Right cardiac atrium (tissue), 5 donors: ENCODE measurements at regions not wholly inside any gene's neighbourhood (a gene's known extent, or its start where the extent isn't known, plus 50 kb on each side); places are given as distances from the start of the nearest gene placed in this dataset.

Source experiments
- ATAC-seq, 2 donors: fragments of 200-7000 bp; cut with Tn5 transposase; one replicate each; pipeline versions ENCODE4 v1.8.0 to v1.9.1; 2020; ENCODE audit warnings: moderate library complexity in 2 of 2, mild to moderate bottlenecking in 1 of 2
- DNase-seq, 3 donors: peaks; one replicate each; pipeline ENCODE4 v3.0.0-alpha.2; 2020
- H3K27ac ChIP-seq: one replicate; pipeline ENCODE4 v1.5.1; 2013; ENCODE audit warnings: mild to moderate bottlenecking, low read length, control low read depth, moderate library complexity
- H3K27me3 ChIP-seq: one replicate; pipeline ENCODE4 v1.6.1; 2013; ENCODE audit not compliant: control insufficient read depth, insufficient read depth
- H3K4me1 ChIP-seq: one replicate; pipeline ENCODE4 v1.6.1; 2013; ENCODE audit warnings: low read length; ENCODE audit not compliant: control insufficient read depth, insufficient read depth
- H3K4me3 ChIP-seq: one replicate; pipeline ENCODE4 v1.5.1; 2013; ENCODE audit warnings: low read length, control low read depth
- H3K9me3 ChIP-seq: one replicate; pipeline ENCODE4 v1.6.1; 2013; ENCODE audit warnings: low read length; ENCODE audit not compliant: control insufficient read depth
- WGBS: extraction: QIAGEN DNeasy Blood & Tissue Kit; methylation state at CpG from one replicate; pipeline ENCODE4 v1.1.7; 2013; 5-methylcytosine and 5-hydroxymethylcytosine counted together
- intact Hi-C, 4 donors: fragments of 100-400 bp; cut with DNase I; formaldehyde crosslinking; loops; one replicate each; pipeline versions ENCODE4 v1.11.0 to v1.14.0; 2022 to 2023
- donor health status: healthy with polysubstance abuse.
- donor health status: DM: no; HTN: yes; CAD: no.
- donor health status: DM: no; HTN: no; CAD: no.
- donor health status: DM: no; HTN: yes; CAD: no; lungs with severe emphysema.
- donor health status: DM: yes; HTN: yes; CAD: no.

GRCh38 chr12:102629262-102629888 lies 149.0 kb upstream of the IGF1 start:
- DNase-seq = no peak
- Histone ChIP-seq H3K27ac (no peak overlapping the region), H3K4me1 (no peaks in the 10 kb centered on the region), H3K9me3 (peaks cover 2% of the 10 kb centered on the region), H3K27me3 (no peaks in the 10 kb centered on the region), H3K4me3 (no peak overlapping the region)
- no peak for ATAC-seq
- WGBS = 42% methylated on average over 1 of the region's 1 CpG
- intact Hi-C loops = no loop called here

DNA sequence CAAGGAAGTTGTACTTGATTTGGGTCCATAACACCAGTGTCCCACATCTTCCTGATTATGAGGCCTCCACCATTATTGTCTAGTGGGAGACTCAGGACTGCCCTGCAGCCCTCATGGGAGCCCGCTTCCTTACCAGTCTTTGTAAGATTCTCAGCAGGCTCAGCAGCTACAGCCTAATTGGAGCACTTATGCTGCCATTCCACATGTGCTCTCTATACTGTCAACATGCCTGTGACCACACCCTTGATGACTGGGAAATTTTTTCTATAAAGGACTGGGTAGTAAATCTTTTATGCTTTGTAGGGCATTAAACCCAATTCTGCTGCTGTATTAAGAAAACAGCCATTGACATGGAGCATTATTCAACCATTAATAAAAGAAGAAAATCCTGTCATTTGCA lies 145.5 kb upstream of the IGF1 start:
- WGBS = 87% methylated on average over 1 of the region's 1 CpG
- intact Hi-C loops = no loop called here
- H3K27me3 ChIP-seq = no peaks in the 10 kb centered on the region
- no peak for ATAC-seq
- no peak for DNase-seq
- H3K4me1 ChIP-seq = no peaks in the 10 kb centered on the region
- H3K4me3 ChIP-seq = no peak overlapping the region
- H3K27ac ChIP-seq = no peak overlapping the region
- H3K9me3 ChIP-seq = peaks cover 2% of the 10 kb centered on the region

- H3K27me3 ChIP-seq = no peaks in the 10 kb centered on the region
- H3K4me3 ChIP-seq = no peak overlapping the region
- no peaks in the 10 kb centered on the region for H3K9me3 ChIP-seq
- H3K4me1 ChIP-seq = no peaks in the 10 kb centered on the region
- H3K27ac ChIP-seq = no peak overlapping the region
- WGBS = 92% methylated on average over 2 of the region's 2 CpGs
- DNase-seq (no peak), ATAC-seq (no peak)
- intact Hi-C loops = no loop called here
Observed at GRCh38 chr12:102622618-102623017, 142.3 kb upstream of the IGF1 start.

GRCh38 chr12:102618197-102618877 lies 138.0 kb upstream of the IGF1 start:
- no peak overlapping the region for H3K4me3 ChIP-seq
- no peaks in the 10 kb centered on the region for H3K9me3 ChIP-seq
- DNase-seq = no peak
- no peaks in the 10 kb centered on the region for H3K27me3 ChIP-seq
- H3K27ac ChIP-seq = no peak overlapping the region
- no peaks in the 10 kb centered on the region for H3K4me1 ChIP-seq
- WGBS = 60% methylated on average over 5 of the region's 5 CpGs
- intact Hi-C loops = no loop called here
- ATAC-seq = no peak

DNA sequence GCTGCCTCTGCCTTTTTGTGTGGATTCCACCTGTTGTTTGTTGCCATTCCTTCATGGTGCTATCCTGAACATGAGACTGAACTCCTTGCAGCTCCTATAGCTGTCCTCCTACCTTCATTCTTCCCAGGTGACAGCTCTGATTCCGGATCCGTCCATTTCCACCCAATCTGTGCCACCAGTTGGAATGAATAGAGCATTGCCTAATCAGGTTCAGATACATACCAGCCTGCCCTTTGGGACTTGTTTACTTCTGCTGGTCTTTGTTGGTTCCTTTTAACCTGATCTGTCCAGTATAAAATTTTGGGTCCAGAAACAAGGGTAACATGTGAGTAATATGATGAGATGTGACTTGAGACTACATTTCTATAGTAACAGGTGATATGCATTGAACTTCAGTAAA lies 136.3 kb upstream of the IGF1 start:
- no peaks in the 10 kb centered on the region for H3K9me3 ChIP-seq
- intact Hi-C loops = no loop called here
- ATAC-seq (no peak), DNase-seq (no peak)
- H3K4me1 ChIP-seq = no peaks in the 10 kb centered on the region
- H3K27me3 ChIP-seq = no peaks in the 10 kb centered on the region
- 65% methylated on average over 2 of the region's 2 CpGs for WGBS
- H3K27ac ChIP-seq = no peak overlapping the region
- H3K4me3 ChIP-seq = no peak overlapping the region

DNA sequence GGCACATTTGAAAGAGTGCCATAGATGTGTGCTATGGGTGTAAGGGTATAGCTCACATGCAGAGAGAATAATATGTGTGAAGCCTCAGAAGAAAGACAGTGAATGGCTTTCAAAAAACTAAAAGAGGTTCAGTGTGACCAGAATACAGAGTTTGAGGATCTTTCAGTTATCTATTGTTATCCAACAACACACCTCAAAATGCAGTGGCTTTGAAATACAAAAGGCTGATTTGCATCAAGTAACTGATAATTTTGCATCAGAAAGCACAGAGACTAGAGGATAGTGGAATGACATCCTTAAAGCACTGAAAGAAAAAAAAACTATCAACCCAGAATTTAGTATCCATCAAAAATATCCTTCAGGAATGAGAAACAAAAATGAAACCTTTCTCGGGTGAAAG lies 131.6 kb upstream of the IGF1 start:
- Histone ChIP-seq H3K9me3 (no peaks in the 10 kb centered on the region), H3K27me3 (no peaks in the 10 kb centered on the region), H3K4me1 (no peaks in the 10 kb centered on the region), H3K27ac (no peak overlapping the region), H3K4me3 (no peak overlapping the region)
- ATAC-seq (no peak), DNase-seq (no peak)
- intact Hi-C loops = no loop called here
- 69% methylated on average over 1 of the region's 1 CpG for WGBS

- WGBS = 56% methylated on average over 1 of the region's 1 CpG
- intact Hi-C loops = no loop called here
- ATAC-seq = no peak
Observed at GRCh38 chr12:102609996-102610395, 129.6 kb upstream of the IGF1 start.

DNA sequence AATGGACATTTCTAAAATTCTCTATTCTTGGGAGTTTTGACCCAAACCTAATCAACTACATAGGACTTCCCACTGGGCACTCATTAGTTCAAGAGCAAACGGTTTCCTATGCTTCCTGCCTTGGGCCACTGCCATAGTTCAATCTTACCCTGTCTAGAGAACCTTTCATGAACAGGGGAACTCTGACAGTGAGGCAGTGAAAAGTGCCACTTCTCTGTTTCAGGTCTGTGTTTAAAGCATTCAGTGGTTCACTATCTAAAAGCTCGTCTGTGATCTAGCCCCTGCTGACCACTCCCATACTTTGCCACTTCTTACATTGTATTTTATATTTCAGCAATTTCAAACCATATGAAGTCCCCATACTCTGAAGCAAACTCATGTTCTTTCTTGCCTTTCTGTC lies 122.7 kb upstream of the IGF1 start:
- ATAC-seq (no peak), DNase-seq (no peak)
- Histone ChIP-seq H3K4me1 (no peaks in the 10 kb centered on the region), H3K4me3 (no peak overlapping the region), H3K27me3 (no peaks in the 10 kb centered on the region), H3K9me3 (no peaks in the 10 kb centered on the region), H3K27ac (no peak overlapping the region)
- intact Hi-C loops = no loop called here
- WGBS = 31% methylated on average over 2 of the region's 2 CpGs

More at GRCh38 chr12:102609996-102610395, 129.6 kb upstream of the IGF1 start:
- no peak overlapping the region for H3K27ac ChIP-seq
- H3K4me3 ChIP-seq = no peak overlapping the region
- no peak for DNase-seq
- no peaks in the 10 kb centered on the region for H3K9me3 ChIP-seq
- no peaks in the 10 kb centered on the region for H3K4me1 ChIP-seq
- H3K27me3 ChIP-seq = no peaks in the 10 kb centered on the region

- DNase-seq = peak in 1 of 3 donors; percentile 36
- Histone ChIP-seq H3K4me3 (no peak overlapping the region), H3K4me1 (no peaks in the 10 kb centered on the region), H3K27me3 (no peaks in the 10 kb centered on the region), H3K9me3 (no peaks in the 10 kb centered on the region), H3K27ac (no peak overlapping the region)
- peak in 1 of 2 donors; percentile 43 for ATAC-seq
- intact Hi-C loops = no loop called here
- WGBS = 56% methylated on average over 1 of the region's 1 CpG
Observed at GRCh38 chr12:102602521-102602920, 122.2 kb upstream of the IGF1 start.

DNA sequence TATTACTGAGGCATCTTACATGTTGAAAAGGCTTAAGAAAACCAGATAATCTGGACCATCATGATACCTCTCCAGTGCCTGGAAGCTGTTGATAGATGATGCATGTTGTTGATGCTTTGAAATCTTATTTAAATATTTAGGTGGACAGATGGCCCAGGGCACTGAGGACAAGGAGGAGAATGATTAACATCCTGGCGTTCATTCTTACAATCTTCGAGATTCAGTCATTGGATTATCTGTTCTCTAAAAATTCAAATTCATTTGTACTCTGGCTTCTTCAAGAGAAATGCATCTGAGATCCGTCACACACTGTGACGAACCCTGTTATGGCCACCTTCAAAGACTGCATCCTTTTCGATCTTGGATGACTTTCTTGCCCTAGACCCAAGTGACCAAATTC lies 121.3 kb upstream of the IGF1 start:
- no peak for ATAC-seq
- no peaks in the 10 kb centered on the region for H3K4me1 ChIP-seq
- H3K27ac ChIP-seq = no peak overlapping the region
- DNase-seq = no peak
- WGBS = 66% methylated on average over 5 of the region's 5 CpGs
- H3K27me3 ChIP-seq = no peaks in the 10 kb centered on the region
- H3K4me3 ChIP-seq = no peak overlapping the region
- H3K9me3 ChIP-seq = no peaks in the 10 kb centered on the region
- intact Hi-C loops = no loop called here

DNA sequence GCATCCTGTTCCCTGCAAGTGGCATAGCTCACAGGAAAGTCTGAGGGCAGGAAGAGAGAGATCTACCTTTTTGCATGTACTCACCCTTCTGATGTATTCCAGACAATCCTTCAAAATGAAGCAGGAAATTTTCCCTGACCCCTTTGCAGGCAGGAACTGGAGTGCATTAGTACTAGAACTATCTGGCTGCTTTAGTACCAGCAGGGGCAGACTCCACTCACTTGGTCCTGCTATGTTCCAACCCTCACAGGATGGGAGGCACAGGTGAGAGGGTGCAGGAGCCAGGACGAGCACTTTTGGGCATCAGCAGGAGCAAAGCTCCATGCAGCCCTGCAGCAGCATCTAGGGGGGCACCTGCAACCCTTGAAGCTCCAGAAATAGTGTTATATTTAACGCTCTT lies 116.3 kb upstream of the IGF1 start:
- no peak for ATAC-seq
- WGBS = 71% methylated on average over 2 of the region's 2 CpGs

More for the DNA sequence above, 116.3 kb upstream of the IGF1 start:
- intact Hi-C loops = no loop called here
- Histone ChIP-seq H3K27ac (no peak overlapping the region), H3K27me3 (no peaks in the 10 kb centered on the region), H3K9me3 (no peaks in the 10 kb centered on the region), H3K4me3 (no peak overlapping the region), H3K4me1 (no peaks in the 10 kb centered on the region)
- no peak for DNase-seq
